Brain microvascular endothelial cell (primary cell): ENCODE measurements at regions not wholly inside any gene's neighbourhood (a gene's known extent, or its start where the extent isn't known, plus 50 kb on each side); places are given as distances from the start of the nearest gene placed in this dataset.

Experiments
- DNase-seq: peaks from one replicate; pipeline ENCODE4 v3.0.0-alpha.2; 2020
- H3K27ac ChIP-seq: fragments of 250-450 bp; sonication (Bioruptor Pico); 2 replicates; pipeline ENCODE4 v1.5.1; 2020; ENCODE audit warnings: mild to moderate bottlenecking, moderate library complexity
- H3K27me3 ChIP-seq: fragments of 250-450 bp; sonication (Bioruptor Pico); replicated peaks from 2 replicates; pipeline ENCODE4 v1.5.1; 2020; ENCODE audit warnings: mild to moderate bottlenecking
- H3K36me3 ChIP-seq: fragments of 250-450 bp; sonication (Bioruptor Pico); replicated peaks from 2 replicates; pipeline ENCODE4 v1.5.1; 2020; ENCODE audit warnings: mild to moderate bottlenecking
- H3K4me3 ChIP-seq: 2 replicates; pipeline ENCODE4 v1.5.1; 2011; ENCODE audit warnings: low read depth, mild to moderate bottlenecking, control low read depth, low read length, moderate library complexity
- CTCF ChIP-seq: IDR thresholded peaks from 2 replicates; pipeline ENCODE4 v1.5.1; 2011; ENCODE audit warnings: low read depth, mild to moderate bottlenecking, moderate library complexity, low read length, control low read depth, inconsistent platforms; ENCODE audit errors: missing control alignments
- in situ Hi-C: cut with HindIII; loops from 2 replicates; pipeline ENCODE4 v1.10.0; 2017; ENCODE audit warnings: low sequenced_read_pairs, low pct_ligation_motif_present

GRCh38 chr4:162938738-162939485 lies 227.8 kb downstream of the NAF1 start:
- H3K36me3 ChIP-seq, result no peaks in the 10 kb centered on the region
- no peak for DNase-seq
- TF ChIP-seq CTCF, result no peak
- H3K27me3 ChIP-seq, result no peaks in the 10 kb centered on the region
- no peak overlapping the region for H3K27ac ChIP-seq
- H3K4me3 ChIP-seq, result no peak overlapping the region
- in situ Hi-C loops, result no loop called here

- no peak for TF ChIP-seq CTCF
- H3K36me3 ChIP-seq, result no peaks in the 10 kb centered on the region
- H3K27me3 ChIP-seq, result no peaks in the 10 kb centered on the region
- in situ Hi-C loops, result no loop called here
- no peak overlapping the region for H3K27ac ChIP-seq
- DNase-seq, result no peak
- H3K4me3 ChIP-seq, result no peak overlapping the region
Measured at GRCh38 chr4:162935214-162935613, 231.5 kb downstream of the NAF1 start.

- H3K27ac ChIP-seq, result no peak overlapping the region
- DNase-seq, result no peak
- no peak overlapping the region for H3K4me3 ChIP-seq
- H3K36me3 ChIP-seq, result no peaks in the 10 kb centered on the region
- no peak for TF ChIP-seq CTCF
- in situ Hi-C loops, result no loop called here
- H3K27me3 ChIP-seq, result no peaks in the 10 kb centered on the region
Measured at GRCh38 chr4:162931286-162931685, 235.4 kb downstream of the NAF1 start.

GRCh38 chr4:162921178-162921785 lies 245.4 kb downstream of the NAF1 start:
- Histone ChIP-seq H3K4me3 (no peak overlapping the region), H3K36me3 (no peaks in the 10 kb centered on the region), H3K27me3 (no peaks in the 10 kb centered on the region), H3K27ac (no peak overlapping the region)
- in situ Hi-C loops, result no loop called here
- TF ChIP-seq CTCF, result no peak
- DNase-seq, result no peak

GRCh38 chr4:162920649-162921048 lies 246.0 kb downstream of the NAF1 start:
- Histone ChIP-seq H3K27me3 (no peaks in the 10 kb centered on the region), H3K4me3 (no peak overlapping the region), H3K27ac (no peak overlapping the region), H3K36me3 (no peaks in the 10 kb centered on the region)
- in situ Hi-C loops, result no loop called here
- DNase-seq, result no peak
- TF ChIP-seq CTCF, result no peak
